A549 (cell line): ENCODE measurements at regions not wholly inside any gene's neighbourhood (a gene's known extent, or its start where the extent isn't known, plus 50 kb on each side); places are given as distances from the start of the nearest gene placed in this dataset.

ENCODE experiments used
- ATAC-seq, 2 experiments: fragments of 200-7000 bp in 1 of 2; fragments of >200 bp in 1 of 2; cut with Nextera tagmentation in 1 of 2; cut with Tn5 transposase in 1 of 2; 3 replicates each; pipeline versions ENCODE4 v1.8.0 to v1.9.1; 2018 to 2020; ENCODE audit warnings: mild to moderate bottlenecking in 1 of 2, moderate library complexity in 1 of 2
- CTCF ChIA-PET: fragments of 300-600 bp; sonication (Branson Sonifier 250); formaldehyde crosslinking; extraction: SDS; loops from one replicate; lab custom pipeline; 2021; ENCODE audit warnings: antibody characterized with exemption, inconsistent platforms; lab: Yijun Ruan, JAX
- POLR2A ChIA-PET: fragments of 350-600 bp; formaldehyde crosslinking; extraction: SDS; loops from one replicate; lab custom pipeline; 2021; ENCODE audit warnings: antibody characterized with exemption, inconsistent platforms; lab: Yijun Ruan, JAX
- DNase-seq, 2 experiments: peaks; one replicate each; pipeline versions ENCODE4 v3.0.0 to v3.0.0-alpha.2; 2011 to 2016; ENCODE audit warnings: low read depth in 1 of 2, low spot score in 1 of 2
- FAIRE-seq: peaks from 2 replicates; lab custom pipeline; 2011; peaks lifted over from hg19 to GRCh38; lab: Jason Lieb, UNC
- H3K27ac ChIP-seq, 2 experiments: fragments of >200 bp; sonication (Bioruptor Twin); formaldehyde crosslinking; 3 replicates each; pipeline ENCODE4 v1.5.1; 2016 to 2017
- H3K4me1 ChIP-seq: fragments of >200 bp; sonication (Bioruptor Twin); formaldehyde crosslinking; 3 replicates; pipeline ENCODE4 v1.6.1; 2016
- H3K4me2 ChIP-seq: fragments of >200 bp; sonication (Bioruptor Twin); formaldehyde crosslinking; 3 replicates; pipeline ENCODE4 v1.6.1; 2016
- H3K4me3 ChIP-seq: fragments of >200 bp; sonication (Bioruptor Twin); formaldehyde crosslinking; 3 replicates; pipeline ENCODE4 v1.5.1; 2016
- H3K9me3 ChIP-seq: fragments of >200 bp; sonication (Bioruptor Twin); formaldehyde crosslinking; 3 replicates; pipeline ENCODE4 v1.6.1; 2016
- CBX2 ChIP-seq: fragments of 200-600 bp; sonication (generic); IDR thresholded peaks from 2 replicates; pipeline ENCODE4 v1.6.1; 2016; ENCODE audit warnings: low read depth, mild to moderate bottlenecking, borderline replicate concordance
- CEBPB ChIP-seq, 2 experiments: fragments of >200 bp in 1 of 2; sonication (Bioruptor Twin) in 1 of 2; formaldehyde crosslinking in 1 of 2; IDR thresholded peaks; 2 replicates each; pipeline ENCODE4 v1.6.1; 2012 to 2016
- EHMT2 ChIP-seq: fragments of 200-600 bp; sonication (generic); IDR thresholded peaks from 2 replicates; pipeline ENCODE4 v1.6.1; 2016; ENCODE audit warnings: antibody characterized with exemption, low read depth, mild to moderate bottlenecking, moderate library complexity
- EP300 ChIP-seq, 2 experiments: fragments of >200 bp; sonication (Bioruptor Twin); formaldehyde crosslinking; IDR thresholded peaks; 2 replicates in 1 of 2; 3 replicates in 1 of 2; pipeline ENCODE4 v1.6.1; 2016 to 2017
- FOSB ChIP-seq: fragments of 250-450 bp; sonication (Bioruptor Pico); IDR thresholded peaks from 2 replicates; pipeline ENCODE4 v1.5.0; 2020; ENCODE audit warnings: mild to moderate bottlenecking, moderate library complexity
- FOSL2 ChIP-seq, 2 experiments: fragments of 450-650 bp in 1 of 2; fragments of >200 bp in 1 of 2; sonication (Bioruptor Twin) in 1 of 2; formaldehyde crosslinking; IDR thresholded peaks; 2 replicates each; pipeline versions ENCODE4 v1.5.0 to v1.6.1; 2016 to 2020; ENCODE audit warnings: mild to moderate bottlenecking in 1 of 2, moderate library complexity in 1 of 2
- GATA3 ChIP-seq: IDR thresholded peaks from 2 replicates; pipeline ENCODE4 v1.6.1; 2012; ENCODE audit warnings: borderline replicate concordance
- JUN ChIP-seq, 2 experiments: fragments of >200 bp; sonication (Bioruptor Twin); formaldehyde crosslinking; IDR thresholded peaks; 2 replicates in 1 of 2; 3 replicates in 1 of 2; pipeline ENCODE4 v1.6.1; 2016 to 2017
- KDM1A ChIP-seq: fragments of 200-600 bp; sonication (generic); IDR thresholded peaks from 2 replicates; pipeline ENCODE4 v1.6.1; 2016; ENCODE audit warnings: low read depth, mild to moderate bottlenecking
- MAFK ChIP-seq: fragments of 450-650 bp; IDR thresholded peaks from 2 replicates; pipeline ENCODE4 v1.6.1; 2014; ENCODE audit not compliant: partially characterized antibody
- MYC ChIP-seq: IDR thresholded peaks from 2 replicates; pipeline ENCODE4 v1.6.1; 2012; ENCODE audit warnings: mild to moderate bottlenecking, inconsistent platforms, low read length, improper control_type of control experiment, borderline replicate concordance
- NPAS2 ChIP-seq: fragments of 250-450 bp; sonication (Bioruptor Pico); IDR thresholded peaks from 2 replicates; pipeline ENCODE4 v1.8.0; 2022; ENCODE audit warnings: mild to moderate bottlenecking, moderate library complexity, borderline replicate concordance
- NR3C1 ChIP-seq: fragments of >200 bp; sonication (Bioruptor Twin); formaldehyde crosslinking; IDR thresholded peaks from 3 replicates; pipeline ENCODE4 v1.6.1; 2017
- POLR2A ChIP-seq: IDR thresholded peaks from 2 replicates; pipeline ENCODE4 v1.6.1; 2012; ENCODE audit warnings: mild to moderate bottlenecking, low read length
- POLR2AphosphoS2 ChIP-seq: conservative IDR thresholded peaks from 2 replicates; pipeline ENCODE4 v1.6.1; 2012; ENCODE audit warnings: low read length, improper control_type of control experiment, inconsistent platforms
- RCOR1 ChIP-seq: fragments of 150-350 bp; IDR thresholded peaks from 2 replicates; pipeline ENCODE4 v1.6.1; 2014; ENCODE audit warnings: antibody characterized with exemption, low read length, low read depth
- RFX5 ChIP-seq: fragments of 450-650 bp; IDR thresholded peaks from 2 replicates; pipeline ENCODE4 v1.7.1; 2014; ENCODE audit warnings: antibody characterized with exemption, mild to moderate bottlenecking, moderate library complexity
- TP53 ChIP-seq: fragments of 250-450 bp; sonication (Bioruptor Pico); IDR thresholded peaks from 2 replicates; pipeline ENCODE4 v1.5.0; 2021; ENCODE audit warnings: mild to moderate bottlenecking, moderate library complexity
- WGBS: methylation state at CpG from one replicate; pipeline ENCODE4 v1.1.6; 2017; ENCODE audit errors: missing lambda C conversion rate; 5-methylcytosine and 5-hydroxymethylcytosine counted together
- TF ChIP-seq, protein P1 (sequence below): fragments of >200 bp; sonication (Bioruptor Twin); formaldehyde crosslinking; IDR thresholded peaks from 2 replicates; pipeline ENCODE4 v1.6.1; 2016
- TF ChIP-seq, protein P2 (sequence below): fragments of 150-350 bp; IDR thresholded peaks from 2 replicates; pipeline ENCODE4 v1.6.1; 2014; ENCODE audit warnings: low read depth, mild to moderate bottlenecking, low read length
- TF ChIP-seq, protein P3 (sequence below): IDR thresholded peaks from 2 replicates; pipeline ENCODE4 v1.6.1; 2012
- TF ChIP-seq, protein P4 (sequence below): IDR thresholded peaks from 2 replicates; pipeline ENCODE4 v1.6.1; 2012; ENCODE audit warnings: low read depth, borderline replicate concordance

DNA sequence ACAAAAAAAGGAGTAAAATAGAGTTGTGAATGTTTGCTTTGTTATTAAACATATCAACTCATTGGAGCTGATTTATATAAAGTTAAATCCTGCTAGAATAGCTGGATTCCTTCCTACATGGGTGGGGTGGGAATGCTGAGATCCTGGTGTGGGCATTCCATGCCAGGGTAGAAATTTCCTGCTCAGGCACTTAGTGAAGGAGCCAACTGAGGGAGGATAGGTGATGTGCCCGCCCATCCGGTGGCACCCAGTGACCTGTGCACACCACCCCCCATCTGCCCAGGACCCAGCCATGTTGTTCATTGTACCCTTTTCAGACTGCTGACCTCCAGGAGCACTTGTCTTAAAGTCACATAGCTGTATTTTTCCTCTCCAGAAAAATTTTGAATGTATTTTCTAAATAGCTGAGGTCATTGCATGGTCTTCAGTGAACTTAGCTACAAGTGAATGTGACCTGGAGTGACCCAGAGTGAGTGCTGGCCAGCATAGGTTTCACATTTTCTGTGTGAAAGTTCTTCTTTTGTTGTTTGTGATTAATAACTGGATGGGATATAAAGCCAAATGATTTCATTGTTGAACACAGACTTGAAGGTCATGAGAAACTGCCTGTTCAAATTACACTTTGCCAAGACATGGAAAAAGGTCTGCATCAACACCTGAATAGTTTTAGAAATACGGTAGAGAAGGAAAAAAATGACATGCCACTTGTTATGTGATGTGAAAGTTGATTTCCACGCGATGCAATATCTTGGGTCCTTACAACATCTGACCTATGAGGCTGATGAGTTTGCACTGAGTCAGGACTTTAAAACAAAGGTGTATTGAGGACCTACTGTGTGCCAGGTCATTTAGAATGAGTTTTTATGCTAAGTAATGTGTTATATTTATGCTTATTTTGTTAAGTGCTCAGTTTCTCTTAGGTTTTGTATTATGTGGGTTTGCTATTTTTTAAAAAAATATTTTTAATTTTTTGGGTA is 77.2 kb downstream of the UTRN start (continued):
- TF ChIP-seq NR3C1, result no peak

DNA sequence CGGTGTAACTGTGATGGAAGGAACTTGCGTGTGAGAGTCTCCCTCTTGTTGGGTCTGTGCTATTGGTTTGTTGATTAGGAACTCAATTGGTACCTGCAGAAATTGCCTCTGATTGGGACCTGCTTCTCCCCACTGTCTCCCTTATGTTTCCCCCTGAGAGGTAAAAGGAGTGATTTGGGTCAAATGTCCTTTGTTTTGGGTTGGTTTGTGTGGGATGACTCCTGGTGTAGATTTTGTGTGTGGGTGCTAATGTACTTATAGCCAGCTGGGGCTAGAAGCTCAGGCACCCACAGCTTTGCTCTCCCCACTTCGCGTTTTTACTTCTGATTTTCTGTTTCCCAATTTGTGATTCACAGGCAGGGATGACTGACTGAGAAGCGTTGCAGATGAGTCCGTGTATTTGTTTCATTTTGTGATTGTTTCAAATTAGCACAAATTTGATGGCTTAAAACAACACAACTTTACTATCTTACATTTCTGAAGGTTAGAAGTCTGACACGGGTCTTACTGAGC is 79.1 kb downstream of the UTRN start:
- ChIA-PET CTCF (no interaction called here), POLR2A (no interaction called here)
- no peak overlapping the region for H3K4me3 ChIP-seq
- WGBS, result 93% methylated on average over 7 of the region's 7 CpGs
- H3K4me2 ChIP-seq, result no peak overlapping the region
- peaks cover 26% of the 10 kb centered on the region for H3K4me1 ChIP-seq
- no peaks in the 10 kb centered on the region for H3K9me3 ChIP-seq
- FAIRE-seq (no peak), DNase-seq (no peak), ATAC-seq (no peak)
- no peak for TF ChIP-seq EHMT2
- TF ChIP-seq TP53 (CRISPR knock-in tag), result no peak
- TF ChIP-seq, protein P1, sequence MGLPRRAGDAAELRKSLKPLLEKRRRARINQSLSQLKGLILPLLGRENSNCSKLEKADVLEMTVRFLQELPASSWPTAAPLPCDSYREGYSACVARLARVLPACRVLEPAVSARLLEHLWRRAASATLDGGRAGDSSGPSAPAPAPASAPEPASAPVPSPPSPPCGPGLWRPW, result no peak
- TF ChIP-seq, protein P2, sequence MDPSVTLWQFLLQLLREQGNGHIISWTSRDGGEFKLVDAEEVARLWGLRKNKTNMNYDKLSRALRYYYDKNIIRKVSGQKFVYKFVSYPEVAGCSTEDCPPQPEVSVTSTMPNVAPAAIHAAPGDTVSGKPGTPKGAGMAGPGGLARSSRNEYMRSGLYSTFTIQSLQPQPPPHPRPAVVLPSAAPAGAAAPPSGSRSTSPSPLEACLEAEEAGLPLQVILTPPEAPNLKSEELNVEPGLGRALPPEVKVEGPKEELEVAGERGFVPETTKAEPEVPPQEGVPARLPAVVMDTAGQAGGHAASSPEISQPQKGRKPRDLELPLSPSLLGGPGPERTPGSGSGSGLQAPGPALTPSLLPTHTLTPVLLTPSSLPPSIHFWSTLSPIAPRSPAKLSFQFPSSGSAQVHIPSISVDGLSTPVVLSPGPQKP, result no peak
- no peak for TF ChIP-seq FOSB (CRISPR knock-in tag)
- no peak for TF ChIP-seq POLR2A
- TF ChIP-seq, protein P3, sequence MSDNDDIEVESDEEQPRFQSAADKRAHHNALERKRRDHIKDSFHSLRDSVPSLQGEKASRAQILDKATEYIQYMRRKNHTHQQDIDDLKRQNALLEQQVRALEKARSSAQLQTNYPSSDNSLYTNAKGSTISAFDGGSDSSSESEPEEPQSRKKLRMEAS, result no peak
- no peak for TF ChIP-seq KDM1A
- no peak for TF ChIP-seq MYC
- TF ChIP-seq NPAS2 (CRISPR knock-in tag), result no peak
- TF ChIP-seq FOSL2 (IDR thresholded peaks at IDR 0.05), result no peak
- no peak for TF ChIP-seq FOSL2 (CRISPR knock-in tag; IDR thresholded peaks at IDR 0.05)
- no peak for TF ChIP-seq MAFK
- TF ChIP-seq, protein P4, sequence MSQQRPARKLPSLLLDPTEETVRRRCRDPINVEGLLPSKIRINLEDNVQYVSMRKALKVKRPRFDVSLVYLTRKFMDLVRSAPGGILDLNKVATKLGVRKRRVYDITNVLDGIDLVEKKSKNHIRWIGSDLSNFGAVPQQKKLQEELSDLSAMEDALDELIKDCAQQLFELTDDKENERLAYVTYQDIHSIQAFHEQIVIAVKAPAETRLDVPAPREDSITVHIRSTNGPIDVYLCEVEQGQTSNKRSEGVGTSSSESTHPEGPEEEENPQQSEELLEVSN, result no peak
- no peak for TF ChIP-seq GATA3
- no peak for TF ChIP-seq EP300 (IDR thresholded peaks at IDR 0.05)
- TF ChIP-seq, all 56 proteins: peak for 0
- no peak overlapping the region for H3K27ac ChIP-seq

DNA sequence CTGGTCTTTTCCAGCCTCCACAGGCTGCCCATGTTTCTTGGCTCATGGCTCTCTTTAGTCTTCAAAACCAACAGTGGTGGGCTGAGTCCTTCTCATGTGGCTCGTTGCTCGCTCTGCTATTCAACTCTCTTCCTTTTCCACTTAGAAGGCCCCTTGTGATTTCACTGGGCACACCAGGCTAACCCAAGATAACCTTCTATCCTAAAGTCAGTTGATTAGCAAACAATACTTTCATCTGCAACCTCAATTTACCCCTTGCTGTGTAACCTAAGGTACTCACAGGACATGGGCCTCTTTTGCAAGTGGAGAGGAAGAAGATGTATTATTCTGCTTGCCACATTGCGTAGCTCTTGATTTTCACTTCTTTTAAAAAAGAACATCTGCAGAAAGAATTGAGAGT is 79.6 kb downstream of the UTRN start:
- Histone ChIP-seq H3K9me3 (no peaks in the 10 kb centered on the region), H3K4me2 (no peak overlapping the region), H3K4me3 (no peak overlapping the region), H3K4me1 (peaks cover 26% of the 10 kb centered on the region), H3K27ac (no peak overlapping the region)
- FAIRE-seq (no peak), ATAC-seq (no peak), DNase-seq (no peak)
- TF ChIP-seq EHMT2 (no peak), POLR2AphosphoS2 (no peak), RFX5 (no peak), CBX2 (no peak), RCOR1 (no peak), CEBPB (IDR thresholded peaks at IDR 0.05) (no peak), JUN (IDR thresholded peaks at IDR 0.05) (no peak)
- TF ChIP-seq, protein P4, result no peak
- ChIA-PET POLR2A (no interaction called here), CTCF (no interaction called here)
- 90% methylated on average over 3 of the region's 3 CpGs for WGBS
